PC-3 (cell line): ENCODE measurements at regions not wholly inside any gene's neighbourhood (a gene's known extent, or its start where the extent isn't known, plus 50 kb on each side); places are given as distances from the start of the nearest gene placed in this dataset.

Experiments used
- CTCF ChIP-seq: fragments of 300-600 bp; sonication (generic); conservative IDR thresholded peaks from 2 replicates; pipeline ENCODE4 v1.5.1; 2017; ENCODE audit warnings: antibody characterized with exemption, low read depth, mild to moderate bottlenecking, low read length
- EZH2phosphoT487 ChIP-seq: fragments of 300-600 bp; sonication (generic); IDR thresholded peaks from 2 replicates; pipeline ENCODE4 v1.6.1; 2018; ENCODE audit warnings: mild to moderate bottlenecking, antibody characterized with exemption, low read length, borderline replicate concordance

GRCh38 chr21:35743571-35743970 lies 316.8 kb downstream of the SETD4 start:
- TF ChIP-seq CTCF, result no peak
- no peak for TF ChIP-seq EZH2phosphoT487
